Panc1 (cell line): ENCODE measurements at regions not wholly inside any gene's neighbourhood (a gene's known extent, or its start where the extent isn't known, plus 50 kb on each side); places are given as distances from the start of the nearest gene placed in this dataset.

Experiments
- POLR2AphosphoS5 ChIP-seq: IDR thresholded peaks from 2 replicates; pipeline ENCODE4 v1.6.1; 2012; ENCODE audit warnings: mild to moderate bottlenecking, low read depth, low read length, moderate library complexity
- REST ChIP-seq, 2 experiments: IDR thresholded peaks; 2 replicates each; pipeline ENCODE4 v1.6.1; 2011 to 2012; ENCODE audit warnings: low read depth in 2 of 2, control low read depth in 1 of 2, low read length in 1 of 2, mild to moderate bottlenecking in 1 of 2, moderate library complexity in 1 of 2; ENCODE audit not compliant: insufficient read depth in 1 of 2
- SIN3A ChIP-seq: IDR thresholded peaks from 2 replicates; pipeline ENCODE4 v1.6.1; 2012; ENCODE audit warnings: low read depth, mild to moderate bottlenecking, low read length, moderate library complexity, borderline replicate concordance; ENCODE audit not compliant: insufficient read depth
- TCF7L2 ChIP-seq: IDR thresholded peaks from 2 replicates; pipeline ENCODE4 v1.6.1; 2011; ENCODE audit warnings: mild to moderate bottlenecking, low read depth, low read length, inconsistent platforms
- TF ChIP-seq, protein P1 (sequence below): fragments of 450-650 bp; IDR thresholded peaks from 2 replicates; pipeline ENCODE4 v1.5.1; 2017; ENCODE audit warnings: mild to moderate bottlenecking

- TF ChIP-seq, protein P1, sequence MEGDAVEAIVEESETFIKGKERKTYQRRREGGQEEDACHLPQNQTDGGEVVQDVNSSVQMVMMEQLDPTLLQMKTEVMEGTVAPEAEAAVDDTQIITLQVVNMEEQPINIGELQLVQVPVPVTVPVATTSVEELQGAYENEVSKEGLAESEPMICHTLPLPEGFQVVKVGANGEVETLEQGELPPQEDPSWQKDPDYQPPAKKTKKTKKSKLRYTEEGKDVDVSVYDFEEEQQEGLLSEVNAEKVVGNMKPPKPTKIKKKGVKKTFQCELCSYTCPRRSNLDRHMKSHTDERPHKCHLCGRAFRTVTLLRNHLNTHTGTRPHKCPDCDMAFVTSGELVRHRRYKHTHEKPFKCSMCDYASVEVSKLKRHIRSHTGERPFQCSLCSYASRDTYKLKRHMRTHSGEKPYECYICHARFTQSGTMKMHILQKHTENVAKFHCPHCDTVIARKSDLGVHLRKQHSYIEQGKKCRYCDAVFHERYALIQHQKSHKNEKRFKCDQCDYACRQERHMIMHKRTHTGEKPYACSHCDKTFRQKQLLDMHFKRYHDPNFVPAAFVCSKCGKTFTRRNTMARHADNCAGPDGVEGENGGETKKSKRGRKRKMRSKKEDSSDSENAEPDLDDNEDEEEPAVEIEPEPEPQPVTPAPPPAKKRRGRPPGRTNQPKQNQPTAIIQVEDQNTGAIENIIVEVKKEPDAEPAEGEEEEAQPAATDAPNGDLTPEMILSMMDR = no peak
- TF ChIP-seq POLR2AphosphoS5 = no peak
- no peak for TF ChIP-seq SIN3A
- TF ChIP-seq REST (IDR thresholded peaks at IDR 0.05; ENCODE audit: insufficient read depth in 1 of 2, low read depth in 2 of 2, low read length in 1 of 2) = no peak
- no peak for TF ChIP-seq TCF7L2
Measured at GRCh38 chr3:152944671-152945070, 109.7 kb downstream of the P2RY1 start.
